Hematopoietic multipotent progenitor cell treated with erythropoietin and hydrocortisone succinate and interleukin-3 and kit ligand, for 15 days (in vitro differentiated cells): ENCODE measurements at regions not wholly inside any gene's neighbourhood (a gene's known extent, or its start where the extent isn't known, plus 50 kb on each side); places are given as distances from the start of the nearest gene placed in this dataset.

ENCODE experiments used
- DNase-seq: peaks from one replicate; pipeline ENCODE4 v3.0.0-alpha.2; 2015; ENCODE audit warnings: low spot score

GRCh38 chr5:123763201-123763600 lies 251.2 kb downstream of the CSNK1G3 start:
- DNase-seq: no peak

GRCh38 chr5:123756816-123757215 lies 244.8 kb downstream of the CSNK1G3 start:
- DNase-seq: no peak

- no peak for DNase-seq
These were observed 244.3 kb downstream of the CSNK1G3 start for GRCh38 chr5:123756318-123756665.

- no peak for DNase-seq
These were observed 243.8 kb downstream of the CSNK1G3 start for GRCh38 chr5:123755653-123756317.

GRCh38 chr5:123754908-123755307 lies 242.9 kb downstream of the CSNK1G3 start:
- DNase-seq: no peak

GRCh38 chr5:123753937-123754891 lies 242.2 kb downstream of the CSNK1G3 start:
- DNase-seq: no peak

- DNase-seq: no peak
These were observed 241.4 kb downstream of the CSNK1G3 start for GRCh38 chr5:123753180-123753936.

- no peak for DNase-seq
These were observed 240.7 kb downstream of the CSNK1G3 start for GRCh38 chr5:123752552-123753179.

- DNase-seq: no peak
These were observed 239.7 kb downstream of the CSNK1G3 start for GRCh38 chr5:123751670-123752069.

- DNase-seq: no peak
These were observed 236.3 kb downstream of the CSNK1G3 start for GRCh38 chr5:123748239-123748638.

- DNase-seq: no peak
These were observed 234.8 kb downstream of the CSNK1G3 start for GRCh38 chr5:123746683-123747360.

- DNase-seq: no peak
These were observed 232.1 kb downstream of the CSNK1G3 start for GRCh38 chr5:123743990-123744583.

GRCh38 chr5:123735384-123735783 lies 223.4 kb downstream of the CSNK1G3 start:
- no peak for DNase-seq

- no peak for DNase-seq
These were observed 220.3 kb downstream of the CSNK1G3 start for GRCh38 chr5:123732257-123732656.

- no peak for DNase-seq
These were observed 210.5 kb downstream of the CSNK1G3 start for GRCh38 chr5:123722451-123722850.

GRCh38 chr5:123721675-123722276 lies 209.8 kb downstream of the CSNK1G3 start:
- DNase-seq: no peak

GRCh38 chr5:123720955-123721354 lies 209.0 kb downstream of the CSNK1G3 start:
- no peak for DNase-seq

GRCh38 chr5:123720339-123720738 lies 208.4 kb downstream of the CSNK1G3 start:
- no peak for DNase-seq

GRCh38 chr5:123719004-123719403 lies 207.0 kb downstream of the CSNK1G3 start:
- no peak for DNase-seq

GRCh38 chr5:123718238-123718637 lies 206.3 kb downstream of the CSNK1G3 start:
- DNase-seq: no peak

- DNase-seq: no peak
These were observed 205.2 kb downstream of the CSNK1G3 start for GRCh38 chr5:123717139-123717538.
